ENCODE measurements at regions not wholly inside any gene's neighbourhood (a gene's known extent, or its start where the extent isn't known, plus 50 kb on each side); places are given as distances from the start of the nearest gene placed in this dataset.
"Not testable (repeated sequence)": the region's sequence is repeated elsewhere in the genome, so short reads cannot be mapped to it uniquely, and the experiment has no call there.

GRCh38 chr6:21757392-21757791 is 163.8 kb downstream of the SOX4 start:
- not testable (repeated sequence) for TF ChIP-seq CTCF (IDR thresholded peaks at IDR 0.05); SIN3A (IDR thresholded peaks at IDR 0.05; ENCODE audit: borderline replicate concordance, insufficient read depth, low read depth, low read length); POLR2AphosphoS5 (IDR thresholded peaks at IDR 0.05; ENCODE audit: low read depth, low read length)
